AG04450 (cell line): ENCODE measurements at regions not wholly inside any gene's neighbourhood (a gene's known extent, or its start where the extent isn't known, plus 50 kb on each side); places are given as distances from the start of the nearest gene placed in this dataset.

Experiments used
- CTCF ChIA-PET: fragments of 300-600, 350-600 bp; formaldehyde crosslinking; extraction: SDS; loops from one replicate; lab custom pipeline; 2022; ENCODE audit warnings: antibody characterized with exemption, inconsistent platforms; lab: Charles Lee
- POLR2A ChIA-PET: fragments of 350-600 bp; formaldehyde crosslinking; extraction: SDS; loops from one replicate; lab custom pipeline; 2021; ENCODE audit warnings: antibody characterized with exemption, inconsistent platforms; lab: Yijun Ruan, JAX
- DNase-seq: peaks from one replicate; pipeline ENCODE4 v3.0.0-alpha.2; 2011; ENCODE audit warnings: low read depth, low spot score
- H3K27ac ChIP-seq: one replicate; pipeline ENCODE4 v1.5.1; 2012; ENCODE audit warnings: low read depth, low read length, control low read depth
- H3K27me3 ChIP-seq: one replicate; pipeline ENCODE4 v1.6.0; 2012; ENCODE audit warnings: low read length; ENCODE audit not compliant: control insufficient read depth, insufficient read depth
- H3K4me3 ChIP-seq: 2 replicates; pipeline ENCODE4 v1.5.1; 2011; ENCODE audit warnings: mild to moderate bottlenecking, low read depth, low read length, control low read depth
- H3K9me3 ChIP-seq: 2 replicates; pipeline ENCODE4 v1.5.1; 2012; ENCODE audit warnings: low read length; ENCODE audit not compliant: control insufficient read depth, insufficient read depth
- TF ChIP-seq, protein P1 (sequence below): IDR thresholded peaks from 2 replicates; pipeline ENCODE4 v1.5.1; 2011; ENCODE audit warnings: low read depth, low read length, control low read depth, inconsistent platforms

- H3K9me3 ChIP-seq = no peaks in the 10 kb centered on the region
- no peak overlapping the region for H3K27ac ChIP-seq
- CTCF ChIA-PET = no interaction called here
- no peak overlapping the region for H3K4me3 ChIP-seq
- POLR2A ChIA-PET = no interaction called here
- no peak for DNase-seq
- TF ChIP-seq, protein P1, sequence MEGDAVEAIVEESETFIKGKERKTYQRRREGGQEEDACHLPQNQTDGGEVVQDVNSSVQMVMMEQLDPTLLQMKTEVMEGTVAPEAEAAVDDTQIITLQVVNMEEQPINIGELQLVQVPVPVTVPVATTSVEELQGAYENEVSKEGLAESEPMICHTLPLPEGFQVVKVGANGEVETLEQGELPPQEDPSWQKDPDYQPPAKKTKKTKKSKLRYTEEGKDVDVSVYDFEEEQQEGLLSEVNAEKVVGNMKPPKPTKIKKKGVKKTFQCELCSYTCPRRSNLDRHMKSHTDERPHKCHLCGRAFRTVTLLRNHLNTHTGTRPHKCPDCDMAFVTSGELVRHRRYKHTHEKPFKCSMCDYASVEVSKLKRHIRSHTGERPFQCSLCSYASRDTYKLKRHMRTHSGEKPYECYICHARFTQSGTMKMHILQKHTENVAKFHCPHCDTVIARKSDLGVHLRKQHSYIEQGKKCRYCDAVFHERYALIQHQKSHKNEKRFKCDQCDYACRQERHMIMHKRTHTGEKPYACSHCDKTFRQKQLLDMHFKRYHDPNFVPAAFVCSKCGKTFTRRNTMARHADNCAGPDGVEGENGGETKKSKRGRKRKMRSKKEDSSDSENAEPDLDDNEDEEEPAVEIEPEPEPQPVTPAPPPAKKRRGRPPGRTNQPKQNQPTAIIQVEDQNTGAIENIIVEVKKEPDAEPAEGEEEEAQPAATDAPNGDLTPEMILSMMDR = no peak
- no peaks in the 10 kb centered on the region for H3K27me3 ChIP-seq
These were observed 395.2 kb upstream of the ZNF462 start for GRCh38 chr9:106467865-106468164.

DNA sequence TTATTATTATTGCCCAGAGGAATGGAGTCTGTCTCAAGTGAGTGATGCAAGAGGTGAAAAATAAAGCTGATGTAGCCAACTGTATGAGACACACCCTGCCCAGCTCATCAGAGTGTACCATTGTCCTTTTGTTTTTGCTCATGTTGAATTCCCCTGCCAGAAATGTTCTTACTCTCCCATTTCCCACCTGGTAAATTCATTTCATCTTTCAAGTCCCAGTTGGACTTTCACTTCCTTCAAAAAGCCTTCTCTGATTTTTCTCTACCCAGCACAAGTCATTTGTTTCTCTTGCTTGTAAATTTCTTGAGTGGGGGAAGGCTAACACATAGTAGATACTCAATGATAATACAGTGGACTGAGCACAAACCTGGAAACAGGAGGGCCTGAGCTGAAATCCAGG, 394.5 kb upstream of the ZNF462 start:
- Histone ChIP-seq H3K9me3 (no peaks in the 10 kb centered on the region), H3K4me3 (no peak overlapping the region), H3K27me3 (no peaks in the 10 kb centered on the region), H3K27ac (no peak overlapping the region)
- ChIA-PET POLR2A (no interaction called here), CTCF (no interaction called here)
- TF ChIP-seq, protein P1 = no peak
- no peak for DNase-seq

DNA sequence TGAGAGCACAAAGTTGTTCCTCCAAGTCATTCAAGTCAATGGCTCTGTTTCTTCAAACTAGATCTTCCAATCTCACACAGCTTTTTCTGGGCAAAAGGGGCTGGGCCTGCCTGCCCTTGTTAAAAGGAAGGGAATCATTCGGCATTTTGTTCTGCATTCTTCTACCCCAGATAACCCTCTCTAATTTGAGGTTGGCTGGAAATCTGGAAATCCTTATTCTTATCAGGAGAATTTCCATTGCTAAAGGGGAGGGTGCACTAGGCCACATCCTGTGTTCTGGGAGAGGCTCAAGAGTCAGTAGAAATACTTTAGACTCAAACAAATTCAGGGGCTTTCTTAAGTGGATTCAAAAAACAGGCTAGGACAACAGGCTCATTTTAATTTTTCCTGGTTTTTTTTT, 384.7 kb upstream of the ZNF462 start:
- POLR2A ChIA-PET = no interaction called here
- Histone ChIP-seq H3K4me3 (no peak overlapping the region), H3K27ac (no peak overlapping the region), H3K27me3 (no peaks in the 10 kb centered on the region), H3K9me3 (peaks cover 3% of the 10 kb centered on the region)
- DNase-seq = no peak
- TF ChIP-seq, protein P1 = no peak
- CTCF ChIA-PET = no interaction called here

DNA sequence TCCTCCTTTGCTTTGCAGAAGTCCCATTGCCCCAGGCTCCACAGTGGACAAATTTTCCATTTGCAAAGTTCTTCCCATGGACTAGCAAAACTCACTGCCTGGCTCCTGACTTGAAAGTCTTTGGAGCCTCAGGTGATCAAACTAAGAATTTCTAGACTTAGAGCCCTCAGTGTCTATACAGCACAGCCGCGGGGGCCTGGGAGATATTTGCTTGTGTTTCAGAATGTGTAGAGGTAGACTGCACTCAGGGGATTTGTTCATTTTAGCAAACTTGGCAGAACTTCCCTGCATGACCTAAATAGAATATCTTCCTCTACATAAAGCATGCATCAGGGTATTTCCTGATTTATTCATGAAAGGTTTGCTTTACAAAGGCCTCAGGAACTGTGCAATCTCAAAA, 384.2 kb upstream of the ZNF462 start:
- Histone ChIP-seq H3K27ac (no peak overlapping the region), H3K27me3 (no peaks in the 10 kb centered on the region), H3K4me3 (no peak overlapping the region), H3K9me3 (peaks cover 3% of the 10 kb centered on the region)
- no peak for DNase-seq
- ChIA-PET POLR2A (no interaction called here), CTCF (no interaction called here)
- TF ChIP-seq, protein P1 = no peak

GRCh38 chr9:106479679-106480078, 383.3 kb upstream of the ZNF462 start:
- TF ChIP-seq, protein P1 = no peak
- CTCF ChIA-PET = no interaction called here
- no peak for DNase-seq

More at GRCh38 chr9:106479679-106480078, 383.3 kb upstream of the ZNF462 start:
- no peaks in the 10 kb centered on the region for H3K27me3 ChIP-seq
- no peak overlapping the region for H3K27ac ChIP-seq
- H3K9me3 ChIP-seq = peaks cover 3% of the 10 kb centered on the region
- no peak overlapping the region for H3K4me3 ChIP-seq
- POLR2A ChIA-PET = no interaction called here
